ENCODE measurements at regions not wholly inside any gene's neighbourhood (a gene's known extent, or its start where the extent isn't known, plus 50 kb on each side); places are given as distances from the start of the nearest gene placed in this dataset.

DNA sequence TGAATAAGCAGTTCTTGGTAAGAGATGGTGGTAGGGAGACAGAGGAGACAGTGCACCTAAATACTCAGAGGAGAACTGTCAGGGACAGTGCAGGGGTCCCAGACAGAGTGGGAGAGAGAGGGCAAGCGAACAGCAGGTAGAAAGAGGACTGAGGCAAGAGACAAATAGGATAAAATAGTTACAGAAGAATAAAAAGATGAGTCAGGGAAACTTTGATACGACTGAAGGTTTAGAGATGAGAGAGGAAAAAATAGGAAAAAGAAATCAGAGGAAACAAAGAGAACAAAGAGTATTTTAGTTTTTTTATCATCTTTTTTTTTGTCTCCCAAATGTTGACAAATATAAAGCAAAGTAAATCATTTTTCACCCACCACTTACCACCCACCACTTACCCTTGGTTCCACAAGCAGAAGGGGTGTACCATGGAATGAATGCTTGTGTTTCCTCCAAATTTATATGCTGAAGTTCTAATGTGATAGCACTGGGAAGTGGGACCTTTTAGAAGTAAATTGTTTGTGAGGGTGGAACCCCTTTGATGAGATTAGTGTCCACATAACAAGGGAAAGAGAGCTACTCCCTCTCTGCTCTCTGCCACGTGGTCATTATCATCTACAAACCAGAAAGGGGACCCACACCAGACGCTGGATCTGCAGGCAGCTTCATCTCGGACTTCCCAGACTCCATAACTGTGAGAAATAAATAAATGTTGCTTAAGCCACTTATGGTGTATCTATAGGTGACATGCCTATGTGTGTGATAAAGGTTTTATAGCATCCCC lies 292.1 kb downstream of the BTG1 start:
- TF ChIP-seq, protein P1, sequence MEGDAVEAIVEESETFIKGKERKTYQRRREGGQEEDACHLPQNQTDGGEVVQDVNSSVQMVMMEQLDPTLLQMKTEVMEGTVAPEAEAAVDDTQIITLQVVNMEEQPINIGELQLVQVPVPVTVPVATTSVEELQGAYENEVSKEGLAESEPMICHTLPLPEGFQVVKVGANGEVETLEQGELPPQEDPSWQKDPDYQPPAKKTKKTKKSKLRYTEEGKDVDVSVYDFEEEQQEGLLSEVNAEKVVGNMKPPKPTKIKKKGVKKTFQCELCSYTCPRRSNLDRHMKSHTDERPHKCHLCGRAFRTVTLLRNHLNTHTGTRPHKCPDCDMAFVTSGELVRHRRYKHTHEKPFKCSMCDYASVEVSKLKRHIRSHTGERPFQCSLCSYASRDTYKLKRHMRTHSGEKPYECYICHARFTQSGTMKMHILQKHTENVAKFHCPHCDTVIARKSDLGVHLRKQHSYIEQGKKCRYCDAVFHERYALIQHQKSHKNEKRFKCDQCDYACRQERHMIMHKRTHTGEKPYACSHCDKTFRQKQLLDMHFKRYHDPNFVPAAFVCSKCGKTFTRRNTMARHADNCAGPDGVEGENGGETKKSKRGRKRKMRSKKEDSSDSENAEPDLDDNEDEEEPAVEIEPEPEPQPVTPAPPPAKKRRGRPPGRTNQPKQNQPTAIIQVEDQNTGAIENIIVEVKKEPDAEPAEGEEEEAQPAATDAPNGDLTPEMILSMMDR (IDR thresholded peaks at IDR 0.05) = no peak
- no peak for TF ChIP-seq POLR2AphosphoS5 (IDR thresholded peaks at IDR 0.05; ENCODE audit: insufficient read depth in 1 of 2, low read depth in 1 of 2)
- TF ChIP-seq POLR2A (IDR thresholded peaks at IDR 0.05) = no peak
